ENCODE measurements at regions not wholly inside any gene's neighbourhood (a gene's known extent, or its start where the extent isn't known, plus 50 kb on each side); places are given as distances from the start of the nearest gene placed in this dataset.

DNA sequence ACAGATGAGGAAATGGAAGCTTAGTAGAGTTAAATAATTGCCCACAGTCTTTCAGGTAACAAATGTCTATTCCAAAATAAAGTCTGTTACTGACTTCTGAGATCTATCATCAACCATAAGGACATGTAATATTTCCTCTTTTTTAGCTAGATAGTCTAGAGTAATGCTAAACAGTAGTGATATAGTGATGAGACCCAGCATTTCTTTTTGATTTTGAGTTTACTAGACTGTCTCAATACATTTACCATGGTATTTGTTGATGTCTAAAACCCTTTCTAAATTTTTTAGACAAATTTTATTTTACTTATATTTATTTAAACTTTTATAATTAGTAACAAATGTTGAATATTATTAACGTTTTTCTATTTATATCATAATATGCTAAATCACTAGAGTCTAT, 465.1 kb upstream of the SLIT2 start:
- Mint-ChIP-seq H3K4me3 (no peak overlapping the region), H3K4me1 (no peaks in the 10 kb centered on the region)

More for the DNA sequence above, 465.1 kb upstream of the SLIT2 start:
- Mint-ChIP-seq H3K27me3 (ENCODE audit: low read depth) (peaks cover 2% of the 10 kb centered on the region), H3K9me3 (peaks cover 36 to 39% of the 10 kb centered on the region in 2 experiments), H3K27ac (no peak overlapping the region), H3K36me3 (ENCODE audit: insufficient read depth in 1 of 3, low read depth in 3 of 3) (peaks cover 16 to 29% (median 19%) of the 10 kb centered on the region in 3 experiments; a peak in 6 of 7 replicates)
- H4K8ac ChIP-seq (replicated peaks; ENCODE audit: insufficient read length, low read depth, low read length): no peak overlapping the region
- H3K79me2 ChIP-seq (ENCODE audit: insufficient read depth, low read length): no peaks in the 10 kb centered on the region
- H3K4me2 ChIP-seq (ENCODE audit: insufficient read depth, insufficient read length, low read length): no peak overlapping the region
- H4K20me1 ChIP-seq (ENCODE audit: control insufficient read depth, insufficient read depth, insufficient read length): no peaks in the 10 kb centered on the region
- no peak overlapping the region for H4K91ac ChIP-seq (ENCODE audit: insufficient read length, low read depth, low read length)
- DNase-seq: no peak
- no peak overlapping the region for H2BK12ac ChIP-seq (ENCODE audit: insufficient read length, low read depth, low read length)
- peaks cover 10% of the 10 kb centered on the region for H3K9me3 ChIP-seq (ENCODE audit: control insufficient read depth, low read depth, low read length)
- H3K27me3 ChIP-seq (ENCODE audit: insufficient read depth, low read length): no peaks in the 10 kb centered on the region
- no peak overlapping the region for H3K23ac ChIP-seq (ENCODE audit: insufficient read length, low read depth, low read length)
- H3K23me2 ChIP-seq (ENCODE audit: insufficient read length, low read depth, low read length, poor library complexity, severe bottlenecking): no peaks in the 10 kb centered on the region
- H3K79me1 ChIP-seq (ENCODE audit: insufficient read depth, low read depth, low read length, poor library complexity, severe bottlenecking): no peaks in the 10 kb centered on the region
- no peak overlapping the region for H2BK120ac ChIP-seq (ENCODE audit: low read depth, low read length, poor library complexity, severe bottlenecking)
- no peak overlapping the region for H3K4ac ChIP-seq (ENCODE audit: low read depth, low read length)
- H3K9ac ChIP-seq (ENCODE audit: extremely low read depth, insufficient read length, low read length): no peak overlapping the region
- no peak overlapping the region for H3K27ac ChIP-seq (ENCODE audit: insufficient read length, low read depth, low read length)
- TF ChIP-seq, protein P1, sequence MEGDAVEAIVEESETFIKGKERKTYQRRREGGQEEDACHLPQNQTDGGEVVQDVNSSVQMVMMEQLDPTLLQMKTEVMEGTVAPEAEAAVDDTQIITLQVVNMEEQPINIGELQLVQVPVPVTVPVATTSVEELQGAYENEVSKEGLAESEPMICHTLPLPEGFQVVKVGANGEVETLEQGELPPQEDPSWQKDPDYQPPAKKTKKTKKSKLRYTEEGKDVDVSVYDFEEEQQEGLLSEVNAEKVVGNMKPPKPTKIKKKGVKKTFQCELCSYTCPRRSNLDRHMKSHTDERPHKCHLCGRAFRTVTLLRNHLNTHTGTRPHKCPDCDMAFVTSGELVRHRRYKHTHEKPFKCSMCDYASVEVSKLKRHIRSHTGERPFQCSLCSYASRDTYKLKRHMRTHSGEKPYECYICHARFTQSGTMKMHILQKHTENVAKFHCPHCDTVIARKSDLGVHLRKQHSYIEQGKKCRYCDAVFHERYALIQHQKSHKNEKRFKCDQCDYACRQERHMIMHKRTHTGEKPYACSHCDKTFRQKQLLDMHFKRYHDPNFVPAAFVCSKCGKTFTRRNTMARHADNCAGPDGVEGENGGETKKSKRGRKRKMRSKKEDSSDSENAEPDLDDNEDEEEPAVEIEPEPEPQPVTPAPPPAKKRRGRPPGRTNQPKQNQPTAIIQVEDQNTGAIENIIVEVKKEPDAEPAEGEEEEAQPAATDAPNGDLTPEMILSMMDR (conservative IDR thresholded peaks at IDR 0.05): no peak
- no peaks in the 10 kb centered on the region for H3K4me1 ChIP-seq (ENCODE audit: insufficient read depth, low read length)
- WGBS (ENCODE audit: extremely low coverage, insufficient read length, low lambda C conversion rate): no CpG with 5 or more reads among the region's 1 CpG
- H3K14ac ChIP-seq (ENCODE audit: insufficient read depth, low read length): no peak overlapping the region
- H3K56ac ChIP-seq (ENCODE audit: insufficient read length, low read depth, low read length): no peak overlapping the region
- H3K18ac ChIP-seq (ENCODE audit: insufficient read length, low read depth, low read length): no peak overlapping the region
- H2AFZ ChIP-seq (ENCODE audit: low read length): no peak overlapping the region
- no peak overlapping the region for H2BK20ac ChIP-seq (ENCODE audit: low read depth, low read length, poor library complexity, severe bottlenecking)
- no peak overlapping the region for H2AK5ac ChIP-seq (ENCODE audit: insufficient read length, low read length)
- no peak overlapping the region for H4K5ac ChIP-seq (ENCODE audit: insufficient read length, low read depth, low read length)
- no peak overlapping the region for H2BK5ac ChIP-seq (ENCODE audit: insufficient read length, low read length)
- no peak overlapping the region for H3T11ph ChIP-seq (ENCODE audit: low read length)
- no peak overlapping the region for H2BK15ac ChIP-seq (ENCODE audit: low read depth, low read length)
